ENCODE measurements at regions not wholly inside any gene's neighbourhood (a gene's known extent, or its start where the extent isn't known, plus 50 kb on each side); places are given as distances from the start of the nearest gene placed in this dataset.

DNA sequence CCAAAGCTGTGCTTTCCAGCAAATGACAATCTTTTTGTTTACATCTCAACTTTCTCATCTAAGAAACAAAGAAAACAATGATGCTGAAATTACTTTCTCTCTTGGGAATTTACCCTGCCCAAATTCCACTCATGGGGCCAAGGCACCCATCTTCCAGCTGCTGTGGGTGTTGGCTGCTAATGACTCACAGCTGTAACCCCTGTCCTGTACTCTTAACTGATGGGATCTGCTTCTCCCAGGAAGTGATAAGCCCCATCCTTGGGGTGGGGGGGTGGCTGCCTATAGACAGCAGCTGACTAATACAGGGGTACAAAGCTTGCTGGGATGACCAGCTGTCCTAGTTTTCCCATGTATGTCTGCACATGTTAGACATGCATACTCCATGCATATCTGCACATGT lies 938.6 kb downstream of the C6orf118 start:
- TF ChIP-seq FOXM1 (IDR thresholded peaks at IDR 0.05; ENCODE audit: borderline replicate concordance, low read depth): no peak
- TF ChIP-seq CEBPB (IDR thresholded peaks at IDR 0.05): no peak
- no peak for TF ChIP-seq CREB1 (IDR thresholded peaks at IDR 0.05; ENCODE audit: low read depth)
- TF ChIP-seq, protein P1, sequence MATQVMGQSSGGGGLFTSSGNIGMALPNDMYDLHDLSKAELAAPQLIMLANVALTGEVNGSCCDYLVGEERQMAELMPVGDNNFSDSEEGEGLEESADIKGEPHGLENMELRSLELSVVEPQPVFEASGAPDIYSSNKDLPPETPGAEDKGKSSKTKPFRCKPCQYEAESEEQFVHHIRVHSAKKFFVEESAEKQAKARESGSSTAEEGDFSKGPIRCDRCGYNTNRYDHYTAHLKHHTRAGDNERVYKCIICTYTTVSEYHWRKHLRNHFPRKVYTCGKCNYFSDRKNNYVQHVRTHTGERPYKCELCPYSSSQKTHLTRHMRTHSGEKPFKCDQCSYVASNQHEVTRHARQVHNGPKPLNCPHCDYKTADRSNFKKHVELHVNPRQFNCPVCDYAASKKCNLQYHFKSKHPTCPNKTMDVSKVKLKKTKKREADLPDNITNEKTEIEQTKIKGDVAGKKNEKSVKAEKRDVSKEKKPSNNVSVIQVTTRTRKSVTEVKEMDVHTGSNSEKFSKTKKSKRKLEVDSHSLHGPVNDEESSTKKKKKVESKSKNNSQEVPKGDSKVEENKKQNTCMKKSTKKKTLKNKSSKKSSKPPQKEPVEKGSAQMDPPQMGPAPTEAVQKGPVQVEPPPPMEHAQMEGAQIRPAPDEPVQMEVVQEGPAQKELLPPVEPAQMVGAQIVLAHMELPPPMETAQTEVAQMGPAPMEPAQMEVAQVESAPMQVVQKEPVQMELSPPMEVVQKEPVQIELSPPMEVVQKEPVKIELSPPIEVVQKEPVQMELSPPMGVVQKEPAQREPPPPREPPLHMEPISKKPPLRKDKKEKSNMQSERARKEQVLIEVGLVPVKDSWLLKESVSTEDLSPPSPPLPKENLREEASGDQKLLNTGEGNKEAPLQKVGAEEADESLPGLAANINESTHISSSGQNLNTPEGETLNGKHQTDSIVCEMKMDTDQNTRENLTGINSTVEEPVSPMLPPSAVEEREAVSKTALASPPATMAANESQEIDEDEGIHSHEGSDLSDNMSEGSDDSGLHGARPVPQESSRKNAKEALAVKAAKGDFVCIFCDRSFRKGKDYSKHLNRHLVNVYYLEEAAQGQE (IDR thresholded peaks at IDR 0.05; ENCODE audit: low read depth): no peak
- TF ChIP-seq TEAD4 (IDR thresholded peaks at IDR 0.05): no peak
- TF ChIP-seq, protein P2, sequence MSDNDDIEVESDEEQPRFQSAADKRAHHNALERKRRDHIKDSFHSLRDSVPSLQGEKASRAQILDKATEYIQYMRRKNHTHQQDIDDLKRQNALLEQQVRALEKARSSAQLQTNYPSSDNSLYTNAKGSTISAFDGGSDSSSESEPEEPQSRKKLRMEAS (IDR thresholded peaks at IDR 0.05): no peak
- no peak for TF ChIP-seq RAD21 (IDR thresholded peaks at IDR 0.05; ENCODE audit: low read depth)
- no peak for TF ChIP-seq YY1 (IDR thresholded peaks at IDR 0.05; ENCODE audit: low read depth)
- TF ChIP-seq, protein P3, sequence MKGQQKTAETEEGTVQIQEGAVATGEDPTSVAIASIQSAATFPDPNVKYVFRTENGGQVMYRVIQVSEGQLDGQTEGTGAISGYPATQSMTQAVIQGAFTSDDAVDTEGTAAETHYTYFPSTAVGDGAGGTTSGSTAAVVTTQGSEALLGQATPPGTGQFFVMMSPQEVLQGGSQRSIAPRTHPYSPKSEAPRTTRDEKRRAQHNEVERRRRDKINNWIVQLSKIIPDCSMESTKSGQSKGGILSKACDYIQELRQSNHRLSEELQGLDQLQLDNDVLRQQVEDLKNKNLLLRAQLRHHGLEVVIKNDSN (IDR thresholded peaks at IDR 0.05): no peak
- TF ChIP-seq TAF1 (IDR thresholded peaks at IDR 0.05; ENCODE audit: low read depth): no peak
- no peak for TF ChIP-seq EP300 (IDR thresholded peaks at IDR 0.05; ENCODE audit: borderline replicate concordance)
- no peak for TF ChIP-seq ZBTB7A (IDR thresholded peaks at IDR 0.05; ENCODE audit: low read depth)
- TF ChIP-seq TCF12 (IDR thresholded peaks at IDR 0.05; ENCODE audit: low read depth): no peak

DNA sequence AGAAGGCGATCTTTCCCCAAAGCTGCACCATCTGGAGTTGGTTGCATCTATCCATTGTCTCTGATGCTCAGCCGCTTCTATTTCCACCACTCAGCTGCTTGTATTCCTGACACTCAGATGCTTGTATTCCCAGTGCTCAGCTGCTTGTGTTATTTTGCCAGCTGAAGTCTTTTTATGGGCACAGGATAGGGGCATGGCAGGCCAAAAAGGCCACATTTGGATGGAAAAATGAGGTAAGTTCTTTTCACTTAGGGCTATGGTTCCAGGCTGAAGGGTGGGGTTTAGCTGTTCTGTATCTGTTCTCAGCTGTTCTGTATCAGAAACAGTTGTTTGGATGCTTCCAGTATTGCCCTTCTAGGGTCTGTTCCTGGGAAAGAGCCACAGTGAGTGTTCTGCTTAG lies 944.9 kb downstream of the QKI start:
- TF ChIP-seq TAF1 (IDR thresholded peaks at IDR 0.05; ENCODE audit: low read depth) (no peak), TCF12 (IDR thresholded peaks at IDR 0.05; ENCODE audit: low read depth) (no peak), CEBPB (IDR thresholded peaks at IDR 0.05) (no peak), TEAD4 (IDR thresholded peaks at IDR 0.05) (no peak), EGR1 (IDR thresholded peaks at IDR 0.05) (no peak), RAD21 (IDR thresholded peaks at IDR 0.05; ENCODE audit: low read depth) (no peak), YY1 (IDR thresholded peaks at IDR 0.05; ENCODE audit: low read depth) (no peak), CREB1 (IDR thresholded peaks at IDR 0.05; ENCODE audit: low read depth) (no peak), EP300 (IDR thresholded peaks at IDR 0.05; ENCODE audit: borderline replicate concordance) (no peak), NFIC (IDR thresholded peaks at IDR 0.05) (no peak), FOXM1 (IDR thresholded peaks at IDR 0.05; ENCODE audit: borderline replicate concordance, low read depth) (no peak)
- TF ChIP-seq, protein P2 (IDR thresholded peaks at IDR 0.05): no peak
- TF ChIP-seq, protein P3 (IDR thresholded peaks at IDR 0.05): no peak
- TF ChIP-seq, protein P1 (IDR thresholded peaks at IDR 0.05; ENCODE audit: low read depth): no peak

DNA sequence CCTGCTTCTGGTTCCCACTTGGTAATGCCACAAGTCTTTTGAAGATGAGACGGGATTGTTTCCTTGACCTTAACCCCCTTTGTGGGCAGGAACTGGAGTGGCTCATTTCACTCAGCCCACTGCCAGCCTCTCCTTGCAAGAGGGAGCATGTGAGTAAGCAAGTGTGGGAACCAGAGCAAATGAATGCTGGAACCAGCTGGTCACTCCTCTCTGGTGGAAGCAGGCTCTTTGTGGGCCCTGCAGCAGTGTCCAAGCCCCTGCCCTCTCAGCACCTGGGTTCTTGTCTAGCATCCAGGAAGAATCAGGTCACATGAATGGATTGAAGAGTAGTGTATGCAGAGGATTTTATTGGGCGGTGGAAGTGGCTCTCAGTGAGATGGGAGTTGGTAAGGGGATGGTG lies 944.5 kb downstream of the QKI start:
- TF ChIP-seq, protein P3 (IDR thresholded peaks at IDR 0.05): no peak
- TF ChIP-seq YY1 (IDR thresholded peaks at IDR 0.05; ENCODE audit: low read depth) (no peak), FOXM1 (IDR thresholded peaks at IDR 0.05; ENCODE audit: borderline replicate concordance, low read depth) (no peak), EGR1 (IDR thresholded peaks at IDR 0.05) (no peak), CEBPB (IDR thresholded peaks at IDR 0.05) (no peak)

DNA sequence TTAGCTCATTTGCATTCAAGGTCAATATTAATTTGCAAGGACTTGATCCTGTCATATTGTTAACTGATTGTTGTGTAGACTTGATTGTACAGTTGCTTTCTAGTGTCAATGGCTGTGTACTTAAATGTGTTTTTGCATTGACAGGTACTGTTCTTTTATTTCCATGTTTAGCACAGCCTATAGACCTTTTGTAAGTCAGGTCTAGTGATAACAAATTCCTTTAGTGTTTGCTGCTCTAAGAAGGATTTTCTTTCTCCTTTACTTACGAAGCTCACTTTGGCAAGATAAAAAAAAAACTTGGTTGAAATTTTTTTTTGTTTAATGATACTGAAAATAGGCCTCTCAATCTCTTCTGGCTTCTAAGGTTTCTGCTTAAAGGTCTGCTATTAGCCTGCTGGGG lies 942.3 kb downstream of the QKI start:
- TF ChIP-seq TCF12 (IDR thresholded peaks at IDR 0.05; ENCODE audit: low read depth): no peak

DNA sequence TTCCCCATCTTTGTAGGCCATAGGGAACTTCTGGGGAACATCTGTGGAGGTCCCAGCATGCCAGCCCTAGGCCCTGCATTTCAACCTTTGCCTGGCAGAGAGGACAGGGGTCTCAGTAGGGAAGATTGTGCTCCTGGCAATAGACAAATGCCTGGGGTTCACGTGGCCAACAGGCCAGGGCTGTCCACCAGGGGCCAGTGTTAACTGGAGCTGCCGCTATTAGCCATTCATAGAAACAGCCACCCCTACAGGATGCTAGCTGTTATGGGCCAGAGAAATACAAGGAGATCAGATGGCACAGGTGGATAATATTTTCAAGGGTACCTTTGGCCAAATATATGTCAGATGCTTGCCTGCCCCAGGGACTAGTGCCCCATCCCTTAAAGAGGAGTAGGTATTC lies 932.9 kb downstream of the QKI start:
- no peak for TF ChIP-seq CEBPB (IDR thresholded peaks at IDR 0.05)
- no peak for TF ChIP-seq CREB1 (IDR thresholded peaks at IDR 0.05; ENCODE audit: low read depth)
- TF ChIP-seq TCF12 (IDR thresholded peaks at IDR 0.05; ENCODE audit: low read depth): no peak
- TF ChIP-seq TEAD4 (IDR thresholded peaks at IDR 0.05): no peak
- TF ChIP-seq, protein P3 (IDR thresholded peaks at IDR 0.05): no peak

DNA sequence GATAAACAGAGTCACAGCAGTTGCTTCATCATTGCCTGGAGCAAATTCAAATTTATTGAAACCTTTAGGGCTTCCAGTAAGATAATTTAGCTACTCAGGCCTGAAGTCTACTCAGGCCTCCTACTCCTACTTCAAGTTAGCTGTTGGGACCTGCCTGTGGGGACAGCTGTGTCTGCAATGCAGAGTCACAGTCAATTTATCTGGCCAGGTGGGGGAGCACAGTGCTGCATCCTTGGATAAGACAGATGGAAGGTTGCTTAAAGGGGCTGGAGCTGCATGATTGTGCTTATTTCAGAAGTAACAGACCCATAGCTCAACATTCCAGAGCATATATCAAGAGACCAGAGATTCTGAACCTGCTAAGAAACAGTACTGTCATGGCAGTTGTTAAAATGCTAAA lies 932.1 kb downstream of the QKI start:
- TF ChIP-seq ZBTB7A (IDR thresholded peaks at IDR 0.05; ENCODE audit: low read depth) (no peak), CREB1 (IDR thresholded peaks at IDR 0.05; ENCODE audit: low read depth) (no peak), FOXM1 (IDR thresholded peaks at IDR 0.05; ENCODE audit: borderline replicate concordance, low read depth) (no peak), CEBPB (IDR thresholded peaks at IDR 0.05) (no peak), TEAD4 (IDR thresholded peaks at IDR 0.05) (no peak), TAF1 (IDR thresholded peaks at IDR 0.05; ENCODE audit: low read depth) (no peak), YY1 (IDR thresholded peaks at IDR 0.05; ENCODE audit: low read depth) (no peak), NFIC (IDR thresholded peaks at IDR 0.05) (no peak), RAD21 (IDR thresholded peaks at IDR 0.05; ENCODE audit: low read depth) (no peak), EP300 (IDR thresholded peaks at IDR 0.05; ENCODE audit: borderline replicate concordance) (no peak), EGR1 (IDR thresholded peaks at IDR 0.05) (no peak), TCF12 (IDR thresholded peaks at IDR 0.05; ENCODE audit: low read depth) (no peak)
- TF ChIP-seq, protein P2 (IDR thresholded peaks at IDR 0.05): no peak
- TF ChIP-seq, protein P3 (IDR thresholded peaks at IDR 0.05): no peak
- TF ChIP-seq, protein P1 (IDR thresholded peaks at IDR 0.05; ENCODE audit: low read depth): no peak
